ENCODE measurements at regions not wholly inside any gene's neighbourhood (a gene's known extent, or its start where the extent isn't known, plus 50 kb on each side); places are given as distances from the start of the nearest gene placed in this dataset.
"Not testable (repeated sequence)": the region's sequence is repeated elsewhere in the genome, so short reads cannot be mapped to it uniquely, and the experiment has no call there.

DNA sequence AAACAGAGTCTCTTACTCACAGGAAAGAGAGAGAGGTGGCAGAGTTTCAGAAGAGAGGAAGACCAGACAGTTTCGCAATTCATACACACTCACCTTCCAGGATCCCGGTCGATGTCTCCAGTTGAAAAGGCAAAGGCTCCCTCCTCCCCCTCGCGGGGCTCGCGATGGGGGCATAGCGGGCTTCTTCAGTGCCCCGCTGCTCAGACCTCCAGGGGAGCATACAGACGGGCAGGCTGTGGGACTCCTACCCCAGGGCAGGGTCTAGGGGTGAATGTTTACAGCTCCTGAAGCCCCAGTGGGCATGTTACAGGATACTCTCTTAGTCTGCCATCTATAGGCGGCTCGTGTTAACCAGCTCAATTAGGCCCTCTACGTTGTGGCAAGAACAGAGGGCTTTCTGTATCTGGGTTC, 139.2 kb downstream of the SLITRK5 start:
- Mint-ChIP-seq H3K27me3 (ENCODE audit: unreplicated experiment) (no peaks in the 10 kb centered on the region), H3K4me1 (ENCODE audit: low read depth, unreplicated experiment) (no peaks in the 10 kb centered on the region), H3K27ac (ENCODE audit: unreplicated experiment) (no peak overlapping the region), H3K4me3 (ENCODE audit: unreplicated experiment) (peak overlapping the region; percentile 52), H3K9me3 (ENCODE audit: unreplicated experiment) (no peaks in the 10 kb centered on the region), H3K36me3 (ENCODE audit: unreplicated experiment) (no peaks in the 10 kb centered on the region)
- TF ChIP-seq, protein P1, sequence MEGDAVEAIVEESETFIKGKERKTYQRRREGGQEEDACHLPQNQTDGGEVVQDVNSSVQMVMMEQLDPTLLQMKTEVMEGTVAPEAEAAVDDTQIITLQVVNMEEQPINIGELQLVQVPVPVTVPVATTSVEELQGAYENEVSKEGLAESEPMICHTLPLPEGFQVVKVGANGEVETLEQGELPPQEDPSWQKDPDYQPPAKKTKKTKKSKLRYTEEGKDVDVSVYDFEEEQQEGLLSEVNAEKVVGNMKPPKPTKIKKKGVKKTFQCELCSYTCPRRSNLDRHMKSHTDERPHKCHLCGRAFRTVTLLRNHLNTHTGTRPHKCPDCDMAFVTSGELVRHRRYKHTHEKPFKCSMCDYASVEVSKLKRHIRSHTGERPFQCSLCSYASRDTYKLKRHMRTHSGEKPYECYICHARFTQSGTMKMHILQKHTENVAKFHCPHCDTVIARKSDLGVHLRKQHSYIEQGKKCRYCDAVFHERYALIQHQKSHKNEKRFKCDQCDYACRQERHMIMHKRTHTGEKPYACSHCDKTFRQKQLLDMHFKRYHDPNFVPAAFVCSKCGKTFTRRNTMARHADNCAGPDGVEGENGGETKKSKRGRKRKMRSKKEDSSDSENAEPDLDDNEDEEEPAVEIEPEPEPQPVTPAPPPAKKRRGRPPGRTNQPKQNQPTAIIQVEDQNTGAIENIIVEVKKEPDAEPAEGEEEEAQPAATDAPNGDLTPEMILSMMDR (IDR thresholded peaks at IDR 0.05; ENCODE audit: partially characterized antibody, unreplicated experiment), result no peak
- peak; percentile 14 for DNase-seq

DNA sequence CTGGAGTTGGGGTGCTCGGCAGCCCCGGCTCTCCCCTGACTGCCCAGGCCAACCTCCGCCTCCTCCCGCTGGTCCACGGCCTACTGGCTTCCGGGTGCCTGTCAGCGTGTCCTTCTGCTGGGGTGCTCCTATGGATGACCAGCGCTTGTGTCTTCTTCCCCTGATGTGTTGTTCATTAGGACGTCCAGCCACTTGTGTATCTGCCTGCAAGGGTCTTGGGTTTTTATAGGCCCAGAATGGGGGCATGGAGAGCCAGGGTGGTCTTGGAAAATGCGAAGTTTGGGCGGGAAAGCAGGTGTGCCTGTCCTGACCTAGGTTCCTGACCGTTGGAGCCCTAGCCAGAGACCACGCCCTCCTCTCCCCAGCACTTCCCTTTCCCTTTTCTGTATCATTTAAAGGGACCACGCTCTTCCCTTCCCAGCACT, 139.8 kb downstream of the SLITRK5 start:
- no peaks in the 10 kb centered on the region for H3K4me1 Mint-ChIP-seq (ENCODE audit: low read depth, unreplicated experiment)
- no peak overlapping the region for H3K27ac Mint-ChIP-seq (ENCODE audit: unreplicated experiment)
- H3K4me3 Mint-ChIP-seq (ENCODE audit: unreplicated experiment), result no peak overlapping the region
- DNase-seq, result no peak
- TF ChIP-seq, protein P1 (IDR thresholded peaks at IDR 0.05; ENCODE audit: partially characterized antibody, unreplicated experiment), result no peak
- no peaks in the 10 kb centered on the region for H3K36me3 Mint-ChIP-seq (ENCODE audit: unreplicated experiment)
- H3K9me3 Mint-ChIP-seq (ENCODE audit: unreplicated experiment), result no peaks in the 10 kb centered on the region
- H3K27me3 Mint-ChIP-seq (ENCODE audit: unreplicated experiment), result no peaks in the 10 kb centered on the region

DNA sequence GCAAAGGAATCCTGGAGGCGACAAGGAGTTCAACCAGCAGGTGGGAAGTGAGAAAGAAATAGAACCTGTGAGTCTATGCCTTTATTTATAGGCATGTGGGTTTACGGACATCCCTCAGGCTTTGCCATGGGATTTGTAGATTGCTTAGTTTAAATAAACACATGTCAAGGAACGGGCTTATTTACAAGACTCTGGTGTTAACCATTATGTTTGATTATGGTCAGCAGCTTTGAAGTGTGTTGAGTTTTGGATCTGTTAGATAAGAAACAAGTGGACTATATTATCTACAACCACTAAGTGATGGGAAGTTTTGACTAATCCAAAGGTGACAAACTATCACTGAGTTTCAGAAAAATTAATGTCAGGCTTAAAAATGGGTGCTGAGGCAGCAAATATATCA, 143.2 kb downstream of the SLITRK5 start:
- Mint-ChIP-seq H3K9me3 (ENCODE audit: unreplicated experiment) (no peaks in the 10 kb centered on the region), H3K27ac (ENCODE audit: unreplicated experiment) (no peak overlapping the region), H3K4me3 (ENCODE audit: unreplicated experiment) (no peak overlapping the region), H3K4me1 (ENCODE audit: low read depth, unreplicated experiment) (no peaks in the 10 kb centered on the region), H3K27me3 (ENCODE audit: unreplicated experiment) (no peaks in the 10 kb centered on the region), H3K36me3 (ENCODE audit: unreplicated experiment) (no peaks in the 10 kb centered on the region)
- no peak for DNase-seq
- TF ChIP-seq, protein P1 (IDR thresholded peaks at IDR 0.05; ENCODE audit: partially characterized antibody, unreplicated experiment), result no peak

DNA sequence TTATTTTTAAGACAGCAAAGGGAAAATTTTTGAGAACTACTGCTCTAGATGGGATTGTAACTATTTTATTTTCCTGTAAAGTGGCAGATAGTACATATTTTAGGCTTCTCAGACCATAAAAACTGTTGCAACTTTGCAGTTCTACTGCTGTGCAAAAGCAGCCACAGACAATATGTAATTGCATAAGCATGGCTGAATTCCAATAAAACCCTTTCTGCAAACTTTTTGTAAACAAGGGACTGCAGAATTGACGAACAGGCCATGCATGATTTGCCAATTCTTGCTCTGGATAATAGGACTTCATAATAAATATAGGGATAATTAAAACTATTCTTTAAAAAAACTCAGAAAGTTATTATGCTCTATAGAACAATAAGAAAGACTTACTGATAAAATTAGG, 149.1 kb downstream of the SLITRK5 start:
- H3K27me3 Mint-ChIP-seq (ENCODE audit: unreplicated experiment), result no peaks in the 10 kb centered on the region
- peaks cover 1% of the 10 kb centered on the region for H3K9me3 Mint-ChIP-seq (ENCODE audit: unreplicated experiment)
- H3K4me3 Mint-ChIP-seq (ENCODE audit: unreplicated experiment), result no peak overlapping the region
- H3K27ac Mint-ChIP-seq (ENCODE audit: unreplicated experiment), result no peak overlapping the region
- TF ChIP-seq, protein P1 (IDR thresholded peaks at IDR 0.05; ENCODE audit: partially characterized antibody, unreplicated experiment), result no peak
- no peaks in the 10 kb centered on the region for H3K36me3 Mint-ChIP-seq (ENCODE audit: unreplicated experiment)
- no peak for DNase-seq
- H3K4me1 Mint-ChIP-seq (ENCODE audit: low read depth, unreplicated experiment), result no peaks in the 10 kb centered on the region

- H3K4me1 Mint-ChIP-seq (ENCODE audit: low read depth, unreplicated experiment), result no peaks in the 10 kb centered on the region
- H3K27ac Mint-ChIP-seq (ENCODE audit: unreplicated experiment), result no peak overlapping the region
- DNase-seq, result no peak
- no peaks in the 10 kb centered on the region for H3K36me3 Mint-ChIP-seq (ENCODE audit: unreplicated experiment)
- H3K27me3 Mint-ChIP-seq (ENCODE audit: unreplicated experiment), result no peaks in the 10 kb centered on the region
- H3K9me3 Mint-ChIP-seq (ENCODE audit: unreplicated experiment), result peaks cover 1% of the 10 kb centered on the region
- TF ChIP-seq, protein P1 (IDR thresholded peaks at IDR 0.05; ENCODE audit: partially characterized antibody, unreplicated experiment), result no peak
- H3K4me3 Mint-ChIP-seq (ENCODE audit: unreplicated experiment), result no peak overlapping the region
These were observed 150.3 kb downstream of the SLITRK5 start for GRCh38 chr13:87821512-87821911.

DNA sequence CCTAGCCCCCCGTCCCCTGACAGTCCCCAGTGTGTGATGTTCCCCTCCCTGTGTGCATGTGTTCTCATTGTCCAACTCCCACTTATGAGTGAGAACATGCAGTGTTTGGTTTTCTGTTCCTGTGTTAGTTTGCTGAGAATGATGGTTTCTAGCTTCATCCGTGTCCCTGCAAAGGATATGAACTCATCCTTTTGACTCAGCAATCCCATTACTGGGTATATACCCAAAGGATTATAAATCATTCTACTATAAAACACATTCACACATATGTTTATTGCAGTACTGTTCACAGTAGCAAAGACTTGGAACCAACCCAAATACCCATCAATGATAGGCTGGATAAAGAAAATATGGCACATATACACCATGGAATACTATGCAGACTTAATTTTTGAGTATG, 155.1 kb downstream of the SLITRK5 start:
- H3K27me3 Mint-ChIP-seq (ENCODE audit: unreplicated experiment); H3K4me1 Mint-ChIP-seq (ENCODE audit: low read depth, unreplicated experiment); DNase-seq; H3K36me3 Mint-ChIP-seq (ENCODE audit: unreplicated experiment); H3K4me3 Mint-ChIP-seq (ENCODE audit: unreplicated experiment); H3K27ac Mint-ChIP-seq (ENCODE audit: unreplicated experiment); H3K9me3 Mint-ChIP-seq (ENCODE audit: unreplicated experiment): not testable (repeated sequence)
